AG08396 (cell line): ENCODE measurements at regions not wholly inside any gene's neighbourhood (a gene's known extent, or its start where the extent isn't known, plus 50 kb on each side); places are given as distances from the start of the nearest gene placed in this dataset.
"Not testable (repeated sequence)": the region's sequence is repeated elsewhere in the genome, so short reads cannot be mapped to it uniquely, and the experiment has no call there.

Experiments used
- DNase-seq: peaks from one replicate; pipeline ENCODE4 v3.0.0; 2012; ENCODE audit warnings: low spot score, mixed read lengths

GRCh38 chr15:56568466-56569167, 103.7 kb upstream of the MNS1 start:
- DNase-seq = no peak

- no peak for DNase-seq
These were observed 92.5 kb upstream of the MNS1 start for GRCh38 chr15:56557415-56557814.

GRCh38 chr15:56553486-56553885, 88.5 kb upstream of the MNS1 start:
- no peak for DNase-seq

- DNase-seq = no peak
These were observed 87.7 kb upstream of the MNS1 start for GRCh38 chr15:56552659-56553058.

- not testable (repeated sequence) for DNase-seq
These were observed 75.6 kb upstream of the MNS1 start for GRCh38 chr15:56540570-56540969.

GRCh38 chr15:56540157-56540556, 75.2 kb upstream of the MNS1 start:
- DNase-seq = not testable (repeated sequence)

GRCh38 chr15:56538901-56539545, 74.1 kb upstream of the MNS1 start:
- no peak for DNase-seq

GRCh38 chr15:56537881-56538280, 72.9 kb upstream of the MNS1 start:
- no peak for DNase-seq

- DNase-seq = no peak
These were observed 69.8 kb upstream of the MNS1 start for GRCh38 chr15:56534728-56535127.

- no peak for DNase-seq
These were observed 68.9 kb upstream of the MNS1 start for GRCh38 chr15:56533731-56534403.

- DNase-seq = no peak
These were observed 68.0 kb upstream of the MNS1 start for GRCh38 chr15:56532721-56533460.

- no peak for DNase-seq
These were observed 65.2 kb upstream of the MNS1 start for GRCh38 chr15:56530157-56530556.

- DNase-seq = no peak
These were observed 63.2 kb upstream of the MNS1 start for GRCh38 chr15:56528136-56528535.

- DNase-seq = peak; percentile 36
These were observed 60.0 kb upstream of the MNS1 start for GRCh38 chr15:56524915-56525314.

GRCh38 chr15:56523521-56523920, 58.6 kb upstream of the MNS1 start:
- no peak for DNase-seq

- no peak for DNase-seq
These were observed 54.1 kb upstream of the MNS1 start for GRCh38 chr15:56519000-56519399.
